ENCODE measurements at regions not wholly inside any gene's neighbourhood (a gene's known extent, or its start where the extent isn't known, plus 50 kb on each side); places are given as distances from the start of the nearest gene placed in this dataset.
A peak's percentile ranks its signal among the peaks of the same experiment; 100 is the strongest.
"Not testable (repeated sequence)": the region's sequence is repeated elsewhere in the genome, so short reads cannot be mapped to it uniquely, and the experiment has no call there.

DNA sequence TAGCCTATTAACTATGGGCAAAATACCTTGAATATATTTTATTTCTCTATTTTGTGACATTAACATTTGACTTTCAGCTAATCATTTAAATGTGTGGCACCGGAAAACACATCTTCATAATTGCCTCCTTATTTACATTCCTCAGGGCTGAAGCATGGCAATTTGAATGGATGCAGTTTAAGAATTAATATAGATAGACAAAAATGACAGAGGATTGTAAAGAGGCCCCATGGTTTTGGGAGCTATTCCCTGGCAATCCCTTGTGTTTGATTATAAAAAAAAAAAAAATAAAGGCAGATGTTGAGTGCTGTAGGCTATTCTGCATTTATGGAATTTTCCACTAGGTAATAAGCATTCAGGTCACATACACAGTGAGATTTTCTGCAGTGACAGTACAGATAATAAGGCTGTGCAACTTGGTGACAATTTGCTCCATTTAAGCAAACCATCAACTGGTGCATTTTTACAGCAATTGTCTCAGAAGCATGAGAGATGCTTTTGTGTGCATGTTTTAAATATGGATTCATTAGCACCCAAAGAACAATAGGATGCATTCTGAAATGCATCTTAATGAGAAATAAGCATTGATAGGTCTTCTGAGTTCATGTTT, 123.2 kb upstream of the SLC38A4 start:
- no peak for DNase-seq

DNA sequence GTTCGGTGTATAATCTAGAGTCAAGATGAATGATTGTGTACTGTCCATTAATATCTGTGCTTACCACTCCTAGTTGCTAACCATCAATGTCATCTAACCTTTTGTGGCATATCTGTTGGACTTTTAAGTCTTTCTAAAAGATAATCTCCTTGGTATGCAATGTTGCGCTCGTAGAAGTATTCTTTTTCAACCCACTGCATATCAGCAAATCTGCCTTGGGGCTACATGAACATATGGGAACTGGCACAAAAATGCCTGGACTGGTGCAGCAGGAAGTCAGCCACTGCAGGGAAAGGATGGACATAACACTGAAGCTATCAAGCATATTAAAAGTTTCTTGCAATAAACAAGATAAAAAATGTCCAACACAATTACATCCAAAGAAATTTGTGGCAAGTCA, 124.3 kb upstream of the SLC38A4 start:
- no peak for DNase-seq

DNA sequence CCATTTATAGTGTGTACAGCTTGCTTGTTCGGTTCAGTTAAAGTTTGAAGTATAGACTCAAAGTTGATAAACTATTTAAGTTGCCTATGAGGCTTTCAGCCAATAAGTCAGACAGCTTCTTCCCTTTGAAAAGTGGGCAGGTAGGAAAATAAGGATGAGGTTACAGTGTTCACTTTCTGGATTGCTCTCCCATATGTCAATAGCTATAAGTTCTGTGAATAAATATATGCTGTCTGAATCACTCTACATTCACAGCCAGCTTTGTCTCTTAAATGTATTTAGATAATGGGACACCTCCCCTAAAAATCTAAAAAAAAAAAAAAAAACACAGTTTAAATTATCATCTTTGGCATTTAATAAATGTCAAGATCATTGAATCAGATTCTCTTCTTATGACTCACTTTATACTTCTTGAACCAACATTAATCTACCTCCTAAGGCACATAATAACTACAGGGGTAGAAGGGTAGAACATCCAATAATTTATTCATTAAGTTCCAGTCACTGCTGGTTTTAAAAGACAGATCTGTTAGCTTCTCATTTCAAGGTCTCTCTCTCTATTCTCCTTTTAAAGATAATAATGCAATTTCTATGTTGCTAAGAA, 126.4 kb upstream of the PCED1B start:
- no peak for DNase-seq

DNA sequence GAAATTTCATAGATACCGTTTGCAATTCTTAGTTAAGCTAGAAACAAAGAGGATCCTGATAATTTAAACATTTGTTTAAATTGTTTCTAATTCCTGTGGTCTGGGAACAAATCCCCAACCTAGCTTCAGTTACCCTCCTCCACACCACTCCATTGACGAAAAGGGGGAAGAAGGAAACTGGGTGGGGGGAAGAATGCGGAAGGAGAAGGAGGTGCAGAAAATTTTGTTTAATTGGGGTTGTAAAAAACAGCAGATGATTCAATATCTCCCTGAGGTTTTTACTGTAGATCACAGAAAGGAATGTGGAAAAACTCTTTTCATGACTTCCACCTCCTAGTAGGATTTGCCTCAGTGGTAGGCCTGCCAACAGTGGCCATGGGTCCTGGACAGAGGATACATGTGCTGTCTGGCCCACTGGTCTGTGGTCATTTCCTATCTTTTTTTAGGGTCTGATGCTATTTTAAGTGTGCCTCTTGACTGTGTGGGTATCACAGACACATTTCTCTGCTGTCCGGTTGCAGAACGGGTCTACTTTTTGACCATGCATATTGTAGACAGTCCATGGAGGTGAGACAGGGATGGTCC, 122.9 kb upstream of the PCED1B start:
- no peak for DNase-seq

DNA sequence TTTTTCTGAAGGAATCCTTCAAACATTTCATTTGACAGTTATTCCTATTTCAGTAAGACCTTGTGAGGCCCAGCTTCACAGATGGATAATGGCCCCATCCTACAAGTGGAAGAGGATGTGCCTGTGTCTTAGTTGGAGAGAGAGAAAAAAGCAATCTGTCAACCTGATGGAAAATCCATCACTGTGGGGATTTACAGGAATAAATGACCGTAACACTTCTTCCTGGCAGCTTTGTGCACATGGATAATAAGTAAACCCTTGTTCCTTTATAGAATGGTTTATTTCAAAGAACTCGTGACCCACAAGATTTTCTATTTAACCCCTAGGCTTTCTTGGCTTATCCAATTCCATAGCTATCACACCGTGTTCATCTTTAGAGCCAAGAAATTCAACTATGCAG, 121.4 kb upstream of the PCED1B start:
- DNase-seq = no peak

DNA sequence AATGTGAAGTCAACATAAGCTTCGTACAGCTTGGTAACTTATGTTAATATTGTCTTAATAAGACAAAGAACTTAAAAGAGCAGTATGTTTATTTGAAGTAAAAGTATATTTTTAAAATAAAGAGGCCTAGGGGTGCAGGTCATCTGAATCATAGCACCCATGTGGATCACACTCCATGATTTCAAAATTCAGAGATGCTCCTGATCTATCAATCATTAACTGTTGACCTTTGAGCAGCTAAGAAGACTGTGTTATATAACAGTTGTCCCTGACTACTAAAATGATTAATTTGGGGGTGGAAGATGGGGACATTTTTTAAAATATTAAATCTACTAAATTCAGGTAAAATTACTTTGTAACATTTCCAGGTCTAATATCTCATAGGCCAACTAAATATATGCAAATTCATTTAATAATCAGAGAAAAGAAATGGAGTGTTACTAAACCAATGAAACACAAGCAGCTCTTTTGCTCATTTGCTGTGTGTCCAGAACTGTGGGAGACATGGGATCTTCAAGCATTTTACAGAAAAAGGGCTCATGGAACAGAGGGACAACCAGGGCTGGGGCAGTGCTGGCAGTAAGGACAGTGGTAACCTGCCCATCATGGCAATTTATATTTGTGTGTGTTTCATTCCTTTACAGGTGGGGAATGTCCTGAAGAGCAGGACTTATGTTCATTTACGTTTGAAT, 120.7 kb upstream of the PCED1B start:
- DNase-seq = no peak

DNA sequence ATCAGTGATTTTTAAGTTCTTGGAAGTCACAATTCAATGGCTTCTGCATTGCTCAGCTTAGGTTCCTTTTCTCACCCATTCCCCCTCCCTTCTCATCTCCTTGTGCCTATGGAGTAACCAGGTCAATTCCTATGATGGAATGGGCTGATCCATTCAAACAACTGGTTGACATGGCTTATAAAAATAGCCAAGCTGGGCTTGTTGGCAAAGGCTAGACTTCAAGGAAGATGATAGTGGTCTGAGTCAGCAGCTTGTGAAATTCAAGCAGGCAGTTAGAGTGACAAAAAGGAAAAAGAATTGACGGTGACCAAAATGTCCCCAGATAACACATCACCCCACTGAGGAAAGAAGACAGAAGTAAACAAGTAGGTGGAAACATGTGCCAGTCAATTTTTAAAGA, 119.9 kb upstream of the PCED1B start:
- no peak for DNase-seq

DNA sequence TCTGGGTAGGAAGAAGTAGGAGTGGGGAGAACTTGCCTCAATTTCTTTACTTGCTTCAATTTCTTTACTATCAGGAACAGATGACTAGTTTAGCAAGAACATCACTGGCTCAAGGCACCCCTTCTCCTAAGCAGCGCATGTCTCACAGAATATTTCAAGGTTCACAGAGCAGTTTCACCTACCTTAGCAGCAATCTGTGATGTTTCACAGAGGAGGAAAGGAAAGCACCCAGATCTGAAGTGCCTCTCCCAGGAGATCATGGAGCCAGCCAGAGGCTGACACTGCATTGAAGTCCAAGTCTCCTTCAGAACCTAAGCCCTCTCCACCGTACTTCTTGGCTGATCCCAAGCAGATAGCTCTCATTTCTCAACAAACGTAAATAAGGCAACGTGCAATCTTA, 118.7 kb upstream of the PCED1B start:
- no peak for DNase-seq

DNA sequence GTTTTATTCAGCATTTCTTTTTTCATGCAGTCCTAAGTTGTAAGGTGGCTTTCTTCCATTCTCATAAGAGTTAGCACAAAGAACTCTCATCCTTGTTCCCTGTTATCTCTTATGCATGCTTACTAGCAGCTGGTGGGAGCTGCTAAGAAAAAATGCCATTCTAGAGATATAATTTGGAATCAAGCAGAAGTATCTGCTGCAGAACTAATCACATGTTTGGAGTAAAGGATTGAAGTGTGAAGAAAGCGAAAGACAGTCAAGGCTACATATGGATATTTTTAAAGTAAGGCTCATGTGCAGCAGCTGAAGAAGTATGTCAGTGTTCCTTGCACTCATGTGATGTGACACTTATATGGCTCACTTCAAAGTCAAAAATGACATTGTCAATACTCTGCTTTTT, 116.2 kb upstream of the PCED1B start:
- DNase-seq = no peak

DNA sequence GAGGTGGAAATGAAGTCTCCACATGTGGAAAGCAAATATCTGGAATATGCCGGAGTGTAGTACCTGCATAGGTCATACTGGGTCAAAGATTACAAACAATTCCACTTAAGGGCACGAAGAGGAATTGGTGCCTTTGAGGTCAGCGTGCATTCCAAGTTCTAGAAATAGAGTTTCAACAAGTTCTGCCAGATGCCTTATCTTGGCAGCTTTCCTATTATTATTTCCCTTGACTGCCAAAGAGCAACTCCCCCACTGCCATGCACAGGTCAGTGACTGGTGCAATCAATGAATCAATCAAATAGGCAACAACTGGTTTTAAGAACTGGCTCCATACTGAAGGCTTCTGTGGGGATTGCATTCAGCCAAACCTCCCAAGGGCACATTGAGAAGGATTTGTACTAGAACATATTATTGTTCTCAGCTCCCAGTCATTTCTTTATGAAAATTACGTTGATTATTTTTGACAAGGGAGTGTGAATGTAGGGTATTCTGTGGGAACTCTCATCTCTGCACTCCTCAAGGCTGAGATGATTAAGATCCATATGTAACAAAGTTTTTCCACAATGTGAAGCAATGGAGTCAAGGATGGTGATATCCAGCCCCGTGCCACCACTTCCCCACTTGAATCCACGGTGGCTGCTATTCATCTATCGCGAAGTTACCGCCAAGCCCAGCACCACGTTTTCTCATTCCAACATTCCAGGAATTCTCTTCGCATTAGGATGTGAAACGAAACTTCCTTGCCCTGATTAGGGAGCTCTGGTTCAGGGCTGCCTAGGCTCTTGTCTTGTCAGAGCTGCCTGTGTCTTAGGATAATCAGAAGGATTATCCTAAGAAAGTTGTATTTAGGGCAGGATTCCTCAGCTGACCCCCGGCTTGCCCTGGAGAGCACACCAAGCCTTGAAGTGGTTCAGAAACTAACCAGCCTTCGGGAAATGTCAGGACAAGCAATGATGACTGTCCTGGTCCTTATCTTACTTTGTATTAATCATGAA, 115.1 kb upstream of the PCED1B start:
- no peak for DNase-seq

DNA sequence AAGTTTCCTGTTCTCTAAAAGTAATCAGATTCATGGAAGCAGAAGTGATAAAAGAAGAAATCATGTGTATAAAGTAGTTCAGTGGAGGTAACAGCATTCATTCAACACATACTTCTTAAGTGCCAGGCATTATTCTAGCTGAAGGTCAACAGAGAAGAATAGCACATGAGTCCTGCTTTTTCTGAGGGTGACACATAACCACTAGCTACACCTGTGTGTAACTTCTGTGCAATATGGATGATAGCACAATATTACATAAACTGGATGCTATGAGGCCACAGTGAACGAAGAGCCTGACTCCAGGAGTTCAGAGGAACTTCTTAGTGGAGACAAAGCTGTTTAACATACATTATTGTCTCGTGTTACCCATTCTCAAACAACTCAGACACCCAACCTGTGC, 114.3 kb upstream of the PCED1B start:
- DNase-seq = no peak

DNA sequence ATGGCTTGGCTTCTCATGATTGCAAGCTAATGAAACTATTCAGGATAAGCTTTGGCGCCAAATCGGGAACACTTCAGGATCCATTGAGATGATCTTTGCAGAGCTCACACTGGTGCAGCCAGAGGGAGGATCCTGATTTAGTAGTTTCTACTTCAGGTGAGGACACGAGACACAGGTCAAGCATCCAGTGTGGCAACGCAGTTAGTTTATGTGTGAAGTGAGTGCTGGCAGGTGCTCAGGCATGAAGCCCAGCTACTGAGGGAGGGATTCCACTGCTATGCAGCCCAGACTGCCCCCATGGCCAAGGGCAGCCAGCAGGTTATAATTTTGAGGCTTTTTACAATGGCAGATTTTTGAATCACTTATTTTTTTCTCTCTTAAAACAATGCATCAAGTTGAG, 113.5 kb upstream of the PCED1B start:
- no peak for DNase-seq

DNA sequence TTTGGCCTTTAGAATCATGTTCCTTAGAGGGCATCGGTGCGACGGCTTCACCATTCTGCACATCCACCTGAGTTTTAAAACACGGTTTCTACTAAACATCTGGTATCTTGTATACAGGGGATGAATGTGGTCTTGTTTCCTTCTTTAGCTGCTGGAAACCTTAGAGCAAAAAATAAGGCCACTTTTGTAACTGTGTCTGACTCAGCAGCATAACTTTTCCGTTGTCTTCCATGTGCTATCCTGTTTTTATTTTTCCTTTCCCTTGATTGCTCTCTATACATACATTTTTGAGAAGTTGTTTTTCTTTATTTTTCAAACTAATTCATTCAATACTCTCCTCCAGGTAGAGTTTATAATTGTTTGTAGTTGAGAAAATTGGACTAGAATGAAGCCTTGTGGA, 108.8 kb upstream of the PCED1B start:
- DNase-seq = no peak

DNA sequence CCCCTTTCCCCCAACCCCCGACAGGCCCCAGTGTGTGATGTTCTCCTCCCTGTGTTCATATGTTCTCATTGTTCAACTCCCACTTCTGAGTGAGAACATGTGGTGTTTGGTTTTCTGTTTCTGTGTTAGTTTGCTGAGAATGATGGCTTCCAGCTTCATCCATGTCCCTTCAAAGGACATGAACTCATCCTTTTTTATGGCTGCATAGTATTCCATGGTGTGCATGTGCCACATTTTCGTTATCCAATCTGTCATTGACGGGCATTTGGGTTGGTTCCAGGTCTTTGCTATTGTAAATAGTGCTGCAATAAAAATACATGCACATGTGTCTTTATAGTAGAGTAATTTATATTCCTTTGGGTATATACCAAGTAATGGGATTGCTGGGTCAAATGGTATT, 105.5 kb upstream of the PCED1B start:
- DNase-seq = not testable (repeated sequence)

DNA sequence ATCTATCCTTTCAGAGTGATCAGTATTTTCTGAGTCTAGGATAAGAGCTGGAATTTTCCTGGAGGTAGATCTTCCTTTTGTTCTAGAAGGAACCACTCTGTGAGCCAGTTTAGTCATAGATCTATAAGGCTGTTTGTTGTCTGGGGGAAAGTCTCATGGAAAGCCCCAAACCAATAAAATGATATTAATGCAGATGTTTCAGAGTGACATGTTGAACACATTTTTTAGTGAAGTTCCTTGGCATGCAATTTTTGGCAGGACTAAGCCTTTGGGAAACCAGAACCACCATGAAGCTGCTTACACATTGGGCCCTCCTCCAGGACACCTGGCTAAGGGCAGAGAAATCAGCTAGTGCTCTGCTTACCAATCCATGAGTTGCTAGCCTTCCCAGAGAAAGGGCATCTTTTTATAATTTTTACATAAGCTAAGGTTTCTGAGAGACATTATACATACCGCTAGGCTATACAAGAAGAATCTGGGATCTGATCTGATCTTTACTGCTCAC, 101.5 kb upstream of the PCED1B start:
- no peak for DNase-seq

DNA sequence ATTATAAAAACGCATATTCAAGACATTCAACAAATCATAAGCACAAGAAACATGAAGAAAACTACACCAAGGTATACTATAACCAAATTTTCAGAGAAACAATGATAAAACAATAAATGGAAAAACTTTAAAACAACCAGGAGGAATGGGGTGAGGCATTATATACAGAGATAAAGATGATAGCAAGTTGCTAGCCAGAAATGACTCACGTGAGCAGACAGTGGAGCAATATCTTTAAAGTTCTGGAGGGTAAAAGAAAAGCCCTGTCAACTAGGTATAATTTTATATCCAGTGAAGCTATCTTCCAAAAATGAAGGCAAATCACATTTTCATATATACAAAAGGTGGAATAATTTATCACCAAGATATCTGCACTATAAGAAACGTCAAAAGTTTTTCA, 97.8 kb upstream of the PCED1B start:
- no peak for DNase-seq

DNA sequence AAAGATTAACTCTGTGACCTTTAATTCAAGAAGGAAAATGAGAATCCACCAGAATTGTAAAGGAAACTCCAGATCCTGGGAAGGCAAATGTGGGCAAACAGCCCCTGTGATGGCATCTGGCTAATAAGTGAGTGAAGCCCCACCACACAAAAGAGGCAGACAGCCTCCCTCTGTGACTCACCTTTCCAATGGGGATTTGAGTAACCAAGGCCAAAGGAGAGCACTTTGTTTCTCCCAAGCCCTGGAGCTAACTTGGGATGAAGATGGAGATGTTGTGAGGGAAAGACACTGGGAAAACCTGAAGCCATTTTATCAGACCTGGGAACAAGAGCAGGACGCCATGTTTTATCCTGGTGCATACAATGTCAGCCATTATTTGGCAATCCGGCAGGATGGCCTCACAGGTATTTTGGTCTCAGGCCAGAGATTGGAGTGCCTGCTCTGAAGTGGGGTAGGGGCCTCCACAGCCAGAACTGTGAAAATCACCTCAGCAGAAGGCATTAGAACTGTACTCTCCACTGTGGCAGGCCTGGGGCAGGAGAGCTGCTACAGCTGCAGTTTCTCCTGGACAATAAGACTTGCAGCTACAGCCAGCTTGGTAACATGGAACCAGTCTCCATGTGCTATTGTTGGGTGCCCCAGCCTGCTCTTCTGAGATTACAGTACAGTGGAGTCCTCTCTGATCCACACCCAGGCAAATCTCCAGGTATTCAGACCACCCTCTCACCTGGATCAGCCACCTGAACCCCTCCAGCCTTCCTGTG, 96.6 kb upstream of the PCED1B start:
- DNase-seq = no peak

DNA sequence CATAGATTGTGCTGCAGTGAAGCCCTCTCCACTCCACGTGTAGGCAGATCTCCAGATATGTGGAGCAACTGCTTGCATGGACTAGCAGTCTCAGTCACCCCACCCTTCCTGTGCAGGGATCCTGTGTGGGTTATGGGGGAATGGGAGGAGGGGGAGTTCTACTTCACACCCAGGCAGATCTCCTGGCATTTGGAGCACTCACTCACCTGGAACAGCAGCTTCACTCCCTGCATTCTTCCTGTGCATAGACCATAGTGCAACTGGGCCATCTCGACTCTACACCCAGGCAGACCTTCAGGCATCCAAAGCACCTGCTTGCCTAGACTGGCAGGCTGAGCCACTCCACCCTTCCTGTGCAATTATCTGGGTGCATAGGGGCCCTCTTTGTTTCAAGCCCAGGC, 96.0 kb upstream of the PCED1B start:
- no peak for DNase-seq

DNA sequence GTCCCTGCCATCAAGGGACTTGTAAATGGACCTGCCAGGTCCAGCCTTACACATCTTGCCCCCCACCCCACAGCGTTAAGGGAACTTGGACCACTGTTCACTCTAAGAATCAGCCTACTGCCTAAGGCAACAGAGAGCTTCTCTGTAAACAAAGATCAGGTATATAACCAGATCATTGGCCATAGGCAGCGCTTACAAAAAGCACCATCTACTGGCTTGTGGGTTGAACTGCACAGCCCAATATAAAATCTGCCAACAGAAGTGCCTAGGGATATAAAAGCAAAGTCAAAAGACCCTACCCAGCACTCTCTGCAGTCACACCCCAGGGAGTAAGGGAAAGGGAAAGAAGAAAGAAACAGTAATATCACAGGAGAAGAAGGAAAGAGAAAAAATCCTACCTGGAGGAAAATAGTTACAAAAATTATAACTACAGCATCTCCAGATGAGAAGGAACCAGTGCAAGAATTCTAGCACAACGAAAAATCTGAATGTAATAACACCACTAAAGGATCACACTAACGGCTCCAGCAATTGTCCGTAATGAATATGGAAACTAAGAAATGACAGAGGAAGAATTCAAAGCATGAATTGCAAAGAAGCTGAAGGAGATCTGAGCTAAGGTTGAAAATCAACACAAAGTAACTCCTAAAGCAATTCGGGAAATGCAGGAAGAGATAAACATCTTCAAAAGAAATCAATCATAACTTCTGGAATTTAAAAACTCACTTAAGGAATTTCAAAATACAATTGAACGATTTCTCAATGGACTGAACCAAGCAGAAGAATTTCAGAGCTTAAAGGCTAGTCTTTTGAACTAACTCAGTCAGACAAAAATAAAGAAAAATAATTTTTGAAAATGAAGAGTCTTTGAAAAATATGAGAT, 95.2 kb upstream of the PCED1B start:
- peak; percentile 59 for DNase-seq

DNA sequence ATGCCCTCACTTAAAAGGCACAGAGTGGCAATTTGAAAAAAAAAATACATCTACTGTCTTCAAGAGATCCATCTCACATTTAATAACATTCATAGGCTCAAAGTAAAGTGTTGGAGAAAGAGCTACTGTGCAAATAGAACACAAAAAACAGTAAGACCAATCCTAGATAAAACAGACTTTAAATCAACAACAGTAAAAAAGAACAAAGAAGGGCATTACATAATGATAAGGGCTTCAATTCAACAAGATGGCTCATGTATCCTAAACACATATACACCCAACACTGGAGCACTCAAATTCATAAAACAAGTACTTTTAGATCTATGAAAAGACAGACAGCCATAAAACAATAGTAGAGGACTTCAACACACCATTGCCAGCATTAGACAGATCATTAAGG, 93.6 kb upstream of the PCED1B start:
- no peak for DNase-seq

DNA sequence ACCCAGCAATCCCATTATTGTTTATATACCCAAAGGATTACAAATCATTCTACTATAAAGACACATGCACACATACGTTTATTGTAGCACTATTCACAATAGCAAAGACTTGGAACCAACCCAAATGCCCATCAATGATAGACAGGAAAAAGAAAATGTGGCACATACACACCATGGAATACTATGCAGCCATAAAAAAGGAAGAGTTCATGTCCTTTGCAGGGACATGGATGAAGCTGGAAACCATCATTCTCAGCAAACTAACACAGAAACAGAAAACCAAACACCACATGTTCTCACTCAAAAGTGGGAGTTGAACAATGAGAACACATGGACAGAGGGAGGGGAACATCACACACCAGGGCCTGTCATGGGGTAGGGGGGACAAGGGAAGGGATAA, 91.3 kb upstream of the PCED1B start:
- not testable (repeated sequence) for DNase-seq

All from activated CD8-positive, alpha-beta memory T cell treated with anti-CD3 and anti-CD28 coated beads for 24 hours (primary cell).